ENCODE measurements at regions not wholly inside any gene's neighbourhood (a gene's known extent, or its start where the extent isn't known, plus 50 kb on each side); places are given as distances from the start of the nearest gene placed in this dataset.

DNA sequence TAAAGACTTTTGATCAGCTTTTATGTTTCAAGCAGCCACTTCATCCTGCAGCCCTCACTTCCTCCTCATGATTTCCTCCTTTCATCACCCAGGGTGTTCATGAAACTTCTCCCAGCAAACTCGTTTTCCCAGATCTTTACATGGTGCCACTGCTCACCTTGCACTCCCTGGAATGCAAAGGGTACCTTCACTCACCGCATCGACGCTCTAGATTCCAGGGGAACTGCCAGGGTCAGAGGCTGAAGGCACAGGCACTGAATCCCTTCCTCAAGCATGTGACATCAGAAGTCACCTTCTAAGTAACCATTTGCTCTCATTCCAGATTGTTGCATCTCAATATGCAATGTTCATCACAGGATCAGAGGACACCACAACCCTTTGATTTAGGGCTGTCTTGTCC, 82.8 kb downstream of the PRKAB2 start:
- TF ChIP-seq ZNF274 (IDR thresholded peaks at IDR 0.05; ENCODE audit: low read depth, low read length), result no peak
- no peak for TF ChIP-seq SUZ12 (IDR thresholded peaks at IDR 0.05; ENCODE audit: extremely low read depth, insufficient read depth, insufficient read length)
